SU-DHL-6 (cell line): ENCODE measurements at regions not wholly inside any gene's neighbourhood (a gene's known extent, or its start where the extent isn't known, plus 50 kb on each side); places are given as distances from the start of the nearest gene placed in this dataset.

ENCODE experiments used
- CTCF ChIP-seq: fragments of 200-600 bp; sonication (generic); IDR thresholded peaks from one replicate; pipeline ENCODE4 v1.5.1; 2017; ENCODE audit warnings: antibody characterized with exemption, mild to moderate bottlenecking, low read length, moderate library complexity; ENCODE audit not compliant: insufficient read depth, poor library complexity, severe bottlenecking
- EZH2phosphoT487 ChIP-seq: fragments of 200-600 bp; sonication (generic), shearing (Covaris generic); conservative IDR thresholded peaks from 2 replicates; pipeline ENCODE4 v1.6.1; 2018; ENCODE audit warnings: mild to moderate bottlenecking, antibody characterized with exemption, low read length, moderate library complexity, mixed read lengths

- TF ChIP-seq CTCF (no peak), EZH2phosphoT487 (no peak)
These were observed 135.4 kb upstream of the FSHR start for GRCh38 chr2:49289711-49290110.
